ENCODE measurements at regions not wholly inside any gene's neighbourhood (a gene's known extent, or its start where the extent isn't known, plus 50 kb on each side); places are given as distances from the start of the nearest gene placed in this dataset.

- H3K27me3 ChIP-seq: no peaks in the 10 kb centered on the region
- no peak for TF ChIP-seq POLR2A (IDR thresholded peaks at IDR 0.05)
- H3K27ac ChIP-seq: no peak overlapping the region
- DNase-seq (no peak), ATAC-seq (no peak)
- H3K9me3 ChIP-seq: no peaks in the 10 kb centered on the region
- 60 to 78% methylated on average over 3 of the region's 3 CpGs for whole genome bisulfite sequencing, 2 donors
- intact Hi-C loops (cut with DNase I): no loop called here
- no peaks in the 10 kb centered on the region for H3K36me3 ChIP-seq (replicated peaks in 1 of 2; ENCODE audit: insufficient read depth in 1 of 2, low read depth in 2 of 2)
- H3K4me3 ChIP-seq: no peak overlapping the region
- H3K4me1 ChIP-seq: no peaks in the 10 kb centered on the region
These were observed 571.5 kb upstream of the ARID1B start for GRCh38 chr6:156205678-156206077.

GRCh38 chr6:156199182-156199581 is 578.0 kb upstream of the ARID1B start:
- Histone ChIP-seq H3K4me1 (no peaks in the 10 kb centered on the region), H3K27ac (no peak overlapping the region), H3K27me3 (no peaks in the 10 kb centered on the region), H3K4me3 (no peak overlapping the region), H3K36me3 (replicated peaks in 1 of 2; ENCODE audit: insufficient read depth in 1 of 2, low read depth in 2 of 2) (no peaks in the 10 kb centered on the region), H3K9me3 (no peaks in the 10 kb centered on the region)
- ATAC-seq: no peak
- WGBS, 2 donors: 58 to 65% methylated on average over 5 of the region's 5 CpGs
- TF ChIP-seq, protein P1, sequence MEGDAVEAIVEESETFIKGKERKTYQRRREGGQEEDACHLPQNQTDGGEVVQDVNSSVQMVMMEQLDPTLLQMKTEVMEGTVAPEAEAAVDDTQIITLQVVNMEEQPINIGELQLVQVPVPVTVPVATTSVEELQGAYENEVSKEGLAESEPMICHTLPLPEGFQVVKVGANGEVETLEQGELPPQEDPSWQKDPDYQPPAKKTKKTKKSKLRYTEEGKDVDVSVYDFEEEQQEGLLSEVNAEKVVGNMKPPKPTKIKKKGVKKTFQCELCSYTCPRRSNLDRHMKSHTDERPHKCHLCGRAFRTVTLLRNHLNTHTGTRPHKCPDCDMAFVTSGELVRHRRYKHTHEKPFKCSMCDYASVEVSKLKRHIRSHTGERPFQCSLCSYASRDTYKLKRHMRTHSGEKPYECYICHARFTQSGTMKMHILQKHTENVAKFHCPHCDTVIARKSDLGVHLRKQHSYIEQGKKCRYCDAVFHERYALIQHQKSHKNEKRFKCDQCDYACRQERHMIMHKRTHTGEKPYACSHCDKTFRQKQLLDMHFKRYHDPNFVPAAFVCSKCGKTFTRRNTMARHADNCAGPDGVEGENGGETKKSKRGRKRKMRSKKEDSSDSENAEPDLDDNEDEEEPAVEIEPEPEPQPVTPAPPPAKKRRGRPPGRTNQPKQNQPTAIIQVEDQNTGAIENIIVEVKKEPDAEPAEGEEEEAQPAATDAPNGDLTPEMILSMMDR (IDR thresholded peaks at IDR 0.05): no peak
- TF ChIP-seq POLR2A (IDR thresholded peaks at IDR 0.05): no peak
- no peak for DNase-seq
- intact Hi-C loops (cut with DNase I): no loop called here

- no peaks in the 10 kb centered on the region for H3K4me1 ChIP-seq
- DNase-seq (no peak), ATAC-seq (no peak)
- TF ChIP-seq, protein P1 (IDR thresholded peaks at IDR 0.05): no peak
- TF ChIP-seq POLR2A (IDR thresholded peaks at IDR 0.05): no peak
- intact Hi-C loops (cut with DNase I): no loop called here
- no peak overlapping the region for H3K27ac ChIP-seq
- 47 to 77% methylated on average over 2 of the region's 2 CpGs for WGBS, 2 donors
- H3K36me3 ChIP-seq (replicated peaks in 1 of 2; ENCODE audit: insufficient read depth in 1 of 2, low read depth in 2 of 2): no peaks in the 10 kb centered on the region
- no peaks in the 10 kb centered on the region for H3K27me3 ChIP-seq
- no peak overlapping the region for H3K4me3 ChIP-seq
- H3K9me3 ChIP-seq: no peaks in the 10 kb centered on the region
These were observed 579.7 kb upstream of the ARID1B start for GRCh38 chr6:156197513-156197912.

- ATAC-seq (no peak), DNase-seq (no peak)
- Histone ChIP-seq H3K27ac (no peak overlapping the region), H3K4me1 (no peaks in the 10 kb centered on the region), H3K36me3 (replicated peaks in 1 of 2; ENCODE audit: insufficient read depth in 1 of 2, low read depth in 2 of 2) (no peaks in the 10 kb centered on the region), H3K4me3 (no peak overlapping the region), H3K9me3 (no peaks in the 10 kb centered on the region), H3K27me3 (no peaks in the 10 kb centered on the region)
- TF ChIP-seq POLR2A (IDR thresholded peaks at IDR 0.05): no peak
- TF ChIP-seq, protein P1 (IDR thresholded peaks at IDR 0.05): no peak
- intact Hi-C loops (cut with DNase I): no loop called here
- 68 to 70% methylated on average over 2 of the region's 2 CpGs for WGBS, 2 donors
These were observed 582.2 kb upstream of the ARID1B start for GRCh38 chr6:156194981-156195380.

DNA sequence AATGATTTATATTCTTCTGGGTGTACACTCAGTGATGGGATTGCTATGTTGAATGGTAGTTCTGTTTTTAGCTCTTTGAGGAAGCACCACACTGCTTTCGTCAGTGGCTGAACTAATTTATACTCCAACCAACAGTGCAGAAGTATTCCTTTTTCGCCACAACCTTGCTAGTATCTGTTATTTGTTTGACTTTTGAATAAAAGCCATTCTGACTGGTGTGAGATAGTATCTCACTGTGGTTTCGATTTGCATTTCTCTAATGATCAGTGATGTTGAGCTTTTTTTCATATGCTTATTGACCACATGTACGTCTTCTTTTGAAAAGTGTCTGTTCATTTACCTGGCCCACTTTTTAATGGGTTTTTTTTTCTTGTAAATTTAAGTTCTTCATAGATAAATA is 583.8 kb upstream of the ARID1B start:
- Histone ChIP-seq H3K27ac (no peak overlapping the region), H3K9me3 (no peaks in the 10 kb centered on the region), H3K4me3 (no peak overlapping the region), H3K27me3 (no peaks in the 10 kb centered on the region), H3K4me1 (no peaks in the 10 kb centered on the region), H3K36me3 (replicated peaks in 1 of 2; ENCODE audit: insufficient read depth in 1 of 2, low read depth in 2 of 2) (no peaks in the 10 kb centered on the region)
- 64 to 81% methylated on average over 4 of the region's 4 CpGs for WGBS, 2 donors
- no peak for TF ChIP-seq POLR2A (IDR thresholded peaks at IDR 0.05)
- TF ChIP-seq, protein P1 (IDR thresholded peaks at IDR 0.05): no peak
- no peak for DNase-seq
- no peak for ATAC-seq
- intact Hi-C loops (cut with DNase I): no loop called here

All from body of pancreas (tissue), 4 donors.